T-helper 2 cell treated with Interferon-gamma antibody and Interleukin-4, amounts not matched to agents 5 μg/mL and 100 μg/mL, for 36 hours (primary cell): ENCODE measurements at regions not wholly inside any gene's neighbourhood (a gene's known extent, or its start where the extent isn't known, plus 50 kb on each side); places are given as distances from the start of the nearest gene placed in this dataset.

Source experiments
- DNase-seq: peaks from one replicate; pipeline ENCODE4 v3.0.0; 2021; ENCODE audit warnings: low spot score
- H3K27ac Mint-ChIP-seq: one replicate; pipeline ENCODE4 v1.8.0; 2021; ENCODE audit warnings: mild to moderate bottlenecking, mixed read lengths
- H3K27me3 Mint-ChIP-seq: one replicate; pipeline ENCODE4 v1.8.0; 2021; ENCODE audit warnings: low read depth, mixed read lengths
- H3K36me3 Mint-ChIP-seq: one replicate; pipeline ENCODE4 v1.8.0; 2021; ENCODE audit warnings: low read depth, mixed read lengths
- H3K4me1 Mint-ChIP-seq: one replicate; pipeline ENCODE4 v1.8.0; 2021; ENCODE audit warnings: low read depth, mixed read lengths
- H3K4me3 Mint-ChIP-seq: one replicate; pipeline ENCODE4 v1.8.0; 2022; ENCODE audit warnings: mild to moderate bottlenecking, moderate library complexity, mixed read lengths
- H3K9me3 Mint-ChIP-seq: one replicate; pipeline ENCODE4 v1.8.0; 2021; ENCODE audit warnings: mixed read lengths

DNA sequence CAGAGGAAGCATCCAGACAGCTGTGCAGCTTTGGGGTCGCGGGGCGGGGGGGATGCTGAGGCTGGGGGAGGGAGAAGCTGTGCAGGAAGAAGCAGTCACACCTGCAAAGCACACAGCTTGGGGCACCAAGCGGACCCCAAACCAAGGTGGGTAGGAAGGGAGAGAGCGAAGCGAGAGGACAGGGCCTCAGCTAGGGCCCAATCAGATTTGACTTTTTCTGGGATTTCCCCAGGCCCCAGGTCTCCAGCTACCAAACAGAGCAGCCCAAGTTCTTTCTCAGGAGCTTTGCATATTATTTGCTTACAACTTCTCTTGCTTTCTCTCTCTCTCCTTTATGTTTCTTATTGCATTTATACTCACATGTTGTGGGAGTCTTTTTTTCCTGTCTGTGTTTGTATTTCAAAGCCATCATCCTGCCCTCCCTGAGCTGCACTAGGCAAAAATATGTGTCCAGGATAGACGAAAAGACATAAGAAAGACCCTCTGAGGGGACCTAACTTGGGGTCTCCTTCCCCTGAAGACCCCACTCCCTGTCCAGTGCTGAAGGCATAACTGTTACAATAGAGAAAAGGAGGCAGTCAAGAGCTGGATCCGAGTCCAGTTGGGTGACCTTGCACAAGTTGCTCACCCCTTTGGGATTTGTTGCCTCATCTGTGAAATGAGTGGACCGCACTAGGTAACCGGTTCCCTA is 50.6 kb upstream of the SMNDC1 start:
- Mint-ChIP-seq H3K36me3 (no peaks in the 10 kb centered on the region), H3K27ac (peak overlapping the region; percentile 97), H3K4me1 (peaks cover 57% of the 10 kb centered on the region), H3K9me3 (no peaks in the 10 kb centered on the region), H3K4me3 (peak overlapping the region; percentile 90), H3K27me3 (no peaks in the 10 kb centered on the region)
- peak; percentile 21 for DNase-seq

DNA sequence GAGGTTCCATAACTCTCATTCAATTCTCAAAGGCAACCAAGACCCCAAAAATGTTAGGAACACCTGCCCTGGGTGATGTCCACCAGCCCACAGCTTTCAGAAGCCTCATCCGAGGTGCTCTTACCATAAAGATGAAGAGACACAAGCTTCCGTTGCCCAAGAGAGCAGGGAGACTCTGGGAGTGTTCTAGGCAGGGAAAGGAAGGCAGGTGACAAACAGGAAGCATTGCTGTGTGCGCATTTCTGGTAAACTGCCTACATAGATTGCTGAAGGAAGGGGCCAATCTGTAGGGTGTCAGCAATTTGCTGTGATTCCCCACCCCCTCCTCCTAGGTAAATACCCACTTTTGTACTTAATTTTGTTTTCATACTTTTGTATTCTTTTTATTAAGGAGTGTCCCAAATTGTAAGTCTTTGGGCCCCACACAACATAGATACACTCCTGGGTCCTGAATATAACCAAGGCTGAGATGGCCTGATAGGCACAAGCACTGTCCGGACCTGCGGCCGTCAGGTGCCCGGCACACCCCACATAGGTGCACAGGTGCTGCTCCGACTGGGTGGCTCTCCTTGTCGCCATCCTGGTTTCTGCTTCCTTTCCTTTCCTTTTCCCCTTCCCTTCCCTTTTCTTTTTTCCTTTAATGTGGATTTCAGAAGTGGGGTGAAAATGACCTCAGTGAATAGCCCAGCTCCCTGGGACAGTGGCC is 51.4 kb upstream of the SMNDC1 start:
- Mint-ChIP-seq H3K9me3 (no peaks in the 10 kb centered on the region), H3K27me3 (no peaks in the 10 kb centered on the region), H3K4me3 (peak overlapping the region; percentile 90), H3K36me3 (no peaks in the 10 kb centered on the region), H3K27ac (peak overlapping the region; percentile 97), H3K4me1 (peaks cover 62% of the 10 kb centered on the region)
- peak; percentile 29 for DNase-seq

GRCh38 chr10:110356628-110357245 is 52.0 kb upstream of the SMNDC1 start:
- Mint-ChIP-seq H3K4me1 (peaks cover 66% of the 10 kb centered on the region), H3K36me3 (no peaks in the 10 kb centered on the region), H3K27ac (peak overlapping the region; percentile 97), H3K4me3 (peak overlapping the region; percentile 90), H3K27me3 (no peaks in the 10 kb centered on the region), H3K9me3 (no peaks in the 10 kb centered on the region)
- peak; percentile 87 for DNase-seq

- peak; percentile 70 for DNase-seq
- Mint-ChIP-seq H3K27ac (peak overlapping the region; percentile 97), H3K4me3 (peak overlapping the region; percentile 90), H3K36me3 (no peaks in the 10 kb centered on the region), H3K4me1 (peaks cover 69% of the 10 kb centered on the region), H3K27me3 (no peaks in the 10 kb centered on the region), H3K9me3 (no peaks in the 10 kb centered on the region)
These were observed 52.6 kb upstream of the SMNDC1 start for GRCh38 chr10:110357252-110357780.

- Mint-ChIP-seq H3K4me1 (peaks cover 68% of the 10 kb centered on the region), H3K9me3 (no peaks in the 10 kb centered on the region), H3K4me3 (peak overlapping the region; percentile 36), H3K36me3 (no peaks in the 10 kb centered on the region), H3K27me3 (no peaks in the 10 kb centered on the region), H3K27ac (peak overlapping the region; percentile 97)
- DNase-seq = no peak
These were observed 53.2 kb upstream of the SMNDC1 start for GRCh38 chr10:110357871-110358270.

DNA sequence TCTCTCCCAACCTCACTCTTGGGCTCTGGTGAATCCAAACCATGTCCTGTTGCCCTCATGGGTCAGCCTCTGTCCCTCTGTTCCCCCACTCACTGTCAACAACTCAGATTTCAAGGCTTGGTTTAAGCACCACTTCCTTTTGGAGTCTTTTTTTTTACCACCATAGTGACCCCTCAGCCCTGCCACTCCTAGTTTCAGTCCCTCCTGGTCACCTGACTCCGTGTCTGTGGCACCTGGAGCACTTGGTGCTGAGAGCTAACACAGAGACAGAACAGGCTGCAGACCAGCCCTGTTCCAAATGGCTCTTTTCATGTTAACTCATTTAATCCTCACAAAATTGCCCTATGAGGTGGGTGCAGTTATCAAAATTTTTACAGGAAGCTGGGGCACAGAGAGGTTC is 53.6 kb upstream of the SMNDC1 start:
- H3K27ac Mint-ChIP-seq = peak overlapping the region; percentile 97
- no peaks in the 10 kb centered on the region for H3K36me3 Mint-ChIP-seq
- no peaks in the 10 kb centered on the region for H3K9me3 Mint-ChIP-seq
- DNase-seq = no peak
- peak overlapping the region; percentile 36 for H3K4me3 Mint-ChIP-seq
- H3K27me3 Mint-ChIP-seq = no peaks in the 10 kb centered on the region
- H3K4me1 Mint-ChIP-seq = peaks cover 66% of the 10 kb centered on the region

DNA sequence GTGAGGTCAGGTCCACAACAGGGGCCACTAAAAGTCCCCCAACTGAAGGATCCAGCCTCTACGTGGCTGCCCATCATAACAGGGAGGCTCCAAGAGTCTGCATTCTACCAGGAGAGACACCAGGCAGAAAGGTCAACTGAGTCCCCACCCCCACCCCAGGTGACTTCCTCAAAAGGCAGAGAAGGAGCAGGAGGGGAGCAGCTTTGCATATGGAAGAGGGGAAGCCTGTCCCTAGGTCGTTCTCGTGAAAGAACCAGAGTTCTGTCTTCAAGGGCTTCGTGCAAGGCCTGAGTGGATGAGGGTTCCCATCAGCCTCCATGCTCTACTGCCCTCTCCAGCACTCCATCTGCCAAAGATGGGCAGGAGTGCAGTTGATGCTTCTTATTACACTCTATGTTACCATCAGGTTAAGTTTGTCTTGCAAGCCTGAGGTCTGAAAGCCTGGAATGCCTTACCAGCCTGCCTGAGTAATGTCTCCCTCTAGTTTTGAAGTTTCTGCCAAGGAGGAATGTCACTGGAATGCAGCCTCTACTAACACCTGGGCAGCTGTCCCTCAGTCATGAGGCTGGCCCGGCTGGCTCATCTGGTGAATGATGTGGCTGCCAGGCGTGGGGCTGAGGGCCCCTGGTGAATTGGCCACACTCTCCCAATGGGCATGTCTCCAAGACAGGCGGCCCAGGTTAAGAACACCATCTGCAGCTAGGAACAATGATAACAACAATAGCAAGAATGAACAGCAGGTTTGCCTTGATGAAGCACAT is 54.3 kb upstream of the SMNDC1 start:
- H3K4me1 Mint-ChIP-seq = peaks cover 63% of the 10 kb centered on the region
- H3K4me3 Mint-ChIP-seq = no peak overlapping the region
- H3K36me3 Mint-ChIP-seq = no peaks in the 10 kb centered on the region
- H3K27me3 Mint-ChIP-seq = no peaks in the 10 kb centered on the region
- H3K9me3 Mint-ChIP-seq = no peaks in the 10 kb centered on the region
- no peak for DNase-seq
- H3K27ac Mint-ChIP-seq = peak overlapping the region; percentile 5

- DNase-seq = no peak
- Mint-ChIP-seq H3K36me3 (no peaks in the 10 kb centered on the region), H3K4me1 (peaks cover 48% of the 10 kb centered on the region), H3K27me3 (no peaks in the 10 kb centered on the region), H3K9me3 (no peaks in the 10 kb centered on the region), H3K4me3 (no peak overlapping the region), H3K27ac (no peak overlapping the region)
These were observed 56.2 kb upstream of the SMNDC1 start for GRCh38 chr10:110360857-110361474.

GRCh38 chr10:110361800-110362456 is 57.2 kb upstream of the SMNDC1 start:
- Mint-ChIP-seq H3K4me1 (peaks cover 39% of the 10 kb centered on the region), H3K4me3 (peak overlapping the region; percentile 0), H3K9me3 (no peaks in the 10 kb centered on the region), H3K36me3 (no peaks in the 10 kb centered on the region), H3K27ac (peak overlapping the region; percentile 7), H3K27me3 (no peaks in the 10 kb centered on the region)
- peak; percentile 43 for DNase-seq

- no peaks in the 10 kb centered on the region for H3K36me3 Mint-ChIP-seq
- H3K4me3 Mint-ChIP-seq = peak overlapping the region; percentile 16
- H3K4me1 Mint-ChIP-seq = peaks cover 35% of the 10 kb centered on the region
These were observed 59.1 kb upstream of the SMNDC1 start for GRCh38 chr10:110363572-110364411.

DNA sequence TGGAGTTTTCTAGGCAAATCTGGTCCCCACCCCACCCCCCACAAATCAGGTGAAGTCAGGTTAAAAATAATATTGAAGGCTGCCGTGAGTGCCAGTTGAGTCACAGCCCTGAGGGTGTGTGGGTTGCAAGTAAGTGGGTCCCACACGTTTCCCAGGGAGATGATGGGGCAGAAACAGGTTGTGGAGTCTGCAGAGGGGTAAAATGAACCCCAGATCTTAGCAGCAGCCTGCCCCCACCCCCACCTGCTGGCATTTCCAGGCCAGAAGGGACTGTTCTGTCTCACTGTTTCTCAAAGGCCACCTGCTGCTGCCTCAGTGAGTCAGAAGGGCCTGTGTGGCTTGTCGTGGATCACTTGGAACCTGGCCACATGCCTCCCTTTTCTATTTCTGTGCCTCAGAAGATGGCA is 59.8 kb upstream of the SMNDC1 start:
- Mint-ChIP-seq H3K27ac (no peak overlapping the region), H3K4me3 (no peak overlapping the region), H3K9me3 (no peaks in the 10 kb centered on the region), H3K4me1 (peaks cover 31% of the 10 kb centered on the region), H3K27me3 (no peaks in the 10 kb centered on the region), H3K36me3 (no peaks in the 10 kb centered on the region)
- peak; percentile 52 for DNase-seq

More at GRCh38 chr10:110363572-110364411, 59.1 kb upstream of the SMNDC1 start:
- no peaks in the 10 kb centered on the region for H3K9me3 Mint-ChIP-seq
- no peaks in the 10 kb centered on the region for H3K27me3 Mint-ChIP-seq
- H3K27ac Mint-ChIP-seq = peak overlapping the region; percentile 11
- no peak for DNase-seq

DNA sequence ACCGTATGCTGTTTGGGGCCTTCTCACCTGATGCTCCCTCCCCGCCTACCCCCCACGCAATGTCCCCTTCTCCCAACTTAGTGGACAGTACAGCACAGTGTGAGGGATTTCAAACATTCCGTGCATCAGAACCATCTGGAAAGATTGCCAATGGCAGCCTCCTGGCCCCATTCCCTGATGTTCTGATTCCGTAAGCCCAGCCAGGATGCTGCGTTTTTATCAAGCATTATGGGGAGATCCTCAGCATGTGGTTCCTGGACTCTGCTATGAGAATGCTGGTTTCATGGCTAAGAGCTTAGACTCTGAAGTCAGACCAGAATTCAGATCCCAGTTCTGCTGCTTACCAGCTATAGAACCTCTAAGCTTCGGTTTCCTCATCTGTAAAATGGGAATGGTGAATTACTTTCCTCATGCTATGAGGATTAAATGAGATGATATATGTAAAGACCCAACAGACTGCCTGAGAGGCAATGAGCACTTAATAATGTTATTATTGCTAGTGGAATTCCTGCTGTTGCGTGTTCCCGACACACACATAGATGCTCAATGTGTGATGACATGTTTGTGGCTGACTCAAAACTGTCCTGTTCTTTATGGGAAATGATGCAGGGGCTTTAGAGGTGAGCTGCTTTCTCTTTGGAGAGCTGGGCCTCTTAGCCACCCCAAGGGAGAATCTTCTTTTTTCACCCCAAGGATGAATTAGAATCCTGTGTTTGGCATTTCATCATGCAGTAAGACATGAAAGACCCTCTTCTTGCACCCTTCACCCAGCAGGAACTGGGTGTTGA is 60.8 kb upstream of the SMNDC1 start:
- no peaks in the 10 kb centered on the region for H3K9me3 Mint-ChIP-seq
- H3K4me1 Mint-ChIP-seq = peaks cover 31% of the 10 kb centered on the region
- no peak for DNase-seq
- H3K36me3 Mint-ChIP-seq = no peaks in the 10 kb centered on the region
- H3K27ac Mint-ChIP-seq = no peak overlapping the region
- H3K4me3 Mint-ChIP-seq = no peak overlapping the region
- no peaks in the 10 kb centered on the region for H3K27me3 Mint-ChIP-seq
